NCI-H524 treated with DMSO at 0.1 percent for 48 hours (cell line): ENCODE measurements at regions not wholly inside any gene's neighbourhood (a gene's known extent, or its start where the extent isn't known, plus 50 kb on each side); places are given as distances from the start of the nearest gene placed in this dataset.
"Not testable (repeated sequence)": the region's sequence is repeated elsewhere in the genome, so short reads cannot be mapped to it uniquely, and the experiment has no call there.

Source experiments
- DNase-seq: peaks from one replicate; lab custom pipeline; 2025; lab: John Stamatoyannopoulos, UW

DNA sequence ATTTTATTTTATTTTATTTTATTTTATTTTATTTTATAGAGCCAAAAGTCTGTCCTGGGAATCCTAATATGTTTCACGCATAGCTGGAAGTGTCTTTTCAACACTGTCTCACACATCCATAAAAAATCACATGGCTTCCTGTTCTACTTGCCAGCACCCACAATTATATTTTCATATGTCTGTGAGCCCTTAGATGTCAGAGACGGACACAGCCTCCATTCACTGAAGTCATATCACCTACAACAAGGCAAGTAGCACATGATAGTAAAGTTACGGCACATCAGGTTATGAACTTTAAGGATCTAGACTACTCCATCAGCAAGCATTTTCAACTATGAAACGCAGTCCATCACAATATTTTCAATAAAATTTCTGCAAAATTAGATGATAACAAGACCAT, 168.4 kb downstream of the ZIC4 start:
- no peak for DNase-seq

DNA sequence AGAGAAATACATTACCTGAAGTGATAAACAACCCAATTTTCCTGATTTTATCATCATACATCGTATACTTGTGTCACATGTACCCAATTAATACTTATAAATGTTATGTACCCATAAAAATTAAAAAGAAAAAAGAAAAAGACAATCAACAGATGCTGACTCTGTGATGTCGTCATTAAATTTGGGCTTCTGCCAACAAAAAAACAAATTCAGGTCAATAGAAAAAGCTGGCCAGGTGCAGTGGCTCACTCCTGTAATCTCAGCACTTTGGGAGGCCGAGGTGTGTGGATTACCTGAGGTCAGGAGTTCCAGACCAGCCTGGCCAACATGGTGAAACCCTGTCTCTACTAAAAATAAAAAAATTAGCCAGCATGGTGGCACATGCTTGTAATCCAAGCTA, 174.4 kb downstream of the ZIC4 start:
- DNase-seq: not testable (repeated sequence)

DNA sequence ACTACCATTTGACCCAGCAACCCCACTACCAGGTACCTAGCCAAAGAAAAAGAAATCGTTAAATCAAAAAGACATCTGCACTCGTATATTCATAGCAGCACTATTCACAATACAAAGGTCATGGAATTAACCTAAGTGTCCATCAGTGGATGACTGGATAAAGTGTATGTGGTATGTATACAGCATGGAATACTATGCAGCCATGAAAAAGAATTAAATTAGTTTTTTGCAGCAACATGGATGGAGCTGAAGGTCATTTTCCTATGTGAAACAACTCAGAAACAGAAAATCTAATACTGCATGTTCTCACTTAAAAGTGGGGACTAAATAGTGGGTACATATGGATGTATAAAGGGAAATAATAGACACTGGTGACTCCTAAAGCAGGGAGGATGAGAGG, 175.2 kb downstream of the ZIC4 start:
- no peak for DNase-seq

DNA sequence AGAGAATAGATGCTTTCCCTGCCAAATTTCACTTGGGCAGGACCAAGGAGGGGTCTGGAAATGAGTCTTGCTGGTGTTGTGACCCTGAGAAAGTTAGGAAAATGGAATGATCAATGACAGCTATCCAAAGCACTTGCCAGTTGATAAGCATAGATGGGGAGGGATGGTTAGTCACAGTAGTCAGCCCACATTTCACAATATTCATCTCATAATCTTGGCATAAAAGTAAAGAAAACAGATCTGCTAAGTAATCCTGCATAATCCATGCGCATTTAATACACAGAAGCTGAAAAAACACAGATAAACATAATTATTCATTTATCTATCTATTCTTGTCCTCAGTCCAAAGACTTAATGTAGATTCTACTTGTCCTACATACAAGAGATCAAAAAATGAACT, 184.1 kb downstream of the ZIC4 start:
- no peak for DNase-seq

DNA sequence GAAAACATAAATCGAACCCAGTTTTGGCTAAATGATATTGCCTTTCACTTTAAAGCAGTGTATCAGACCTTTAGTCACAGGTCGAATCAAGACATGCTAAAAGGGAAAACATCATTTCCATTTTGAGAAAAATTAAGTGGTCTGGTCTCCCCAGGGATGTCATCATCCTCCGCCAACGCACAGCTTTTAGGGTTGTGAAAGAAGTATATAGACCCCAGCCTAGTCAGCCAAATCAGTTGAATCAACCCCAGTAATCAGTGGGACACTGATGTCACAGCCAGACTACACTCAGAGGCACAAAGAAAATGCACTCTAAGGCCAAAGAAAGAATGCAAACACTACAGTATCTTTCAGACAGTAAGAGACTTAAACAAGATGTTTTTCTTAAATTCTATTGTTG, 187.4 kb downstream of the ZIC4 start:
- no peak for DNase-seq

DNA sequence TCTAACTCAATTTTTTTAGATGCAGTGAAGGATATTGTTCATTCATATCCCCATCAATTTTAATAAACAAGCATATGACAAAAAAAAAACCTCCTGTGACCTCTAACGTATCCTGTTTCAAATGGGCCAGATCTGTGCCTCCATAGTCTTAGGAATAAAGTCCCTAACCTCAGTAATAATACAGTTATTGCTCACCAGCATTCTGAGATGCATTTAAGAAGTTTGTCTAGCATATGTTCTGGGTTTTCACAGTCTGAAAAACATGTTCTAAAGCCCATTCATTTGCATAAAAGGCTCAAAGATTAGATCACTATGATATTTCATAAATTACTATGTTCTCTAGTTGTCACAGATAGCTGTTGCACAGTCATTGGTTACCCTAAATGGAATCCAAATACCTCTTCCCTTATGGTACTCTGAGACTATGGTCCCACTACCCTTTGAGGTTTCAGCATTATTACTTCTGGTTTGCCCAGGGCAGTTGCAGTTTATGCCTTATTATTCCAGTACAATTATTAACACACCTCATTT, 190.1 kb downstream of the ZIC4 start:
- DNase-seq: no peak

DNA sequence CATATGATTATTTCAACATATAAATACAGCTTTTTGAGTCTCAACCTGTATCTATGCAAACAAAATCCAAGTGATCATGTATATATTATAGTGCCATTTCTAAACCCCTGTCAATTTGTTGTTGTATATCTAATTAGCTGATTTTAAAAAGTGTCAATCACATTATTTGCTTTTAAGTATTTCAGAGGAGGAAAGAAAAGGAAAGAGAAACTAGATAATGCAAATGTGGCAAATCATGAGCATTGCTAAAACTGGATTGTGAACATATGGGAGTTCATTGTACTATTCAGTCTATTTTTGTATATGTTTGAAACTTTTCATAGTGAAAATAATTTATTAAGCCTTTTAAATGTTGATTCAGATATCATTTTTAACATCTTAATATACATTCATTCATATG, 190.7 kb downstream of the ZIC4 start:
- no peak for DNase-seq

DNA sequence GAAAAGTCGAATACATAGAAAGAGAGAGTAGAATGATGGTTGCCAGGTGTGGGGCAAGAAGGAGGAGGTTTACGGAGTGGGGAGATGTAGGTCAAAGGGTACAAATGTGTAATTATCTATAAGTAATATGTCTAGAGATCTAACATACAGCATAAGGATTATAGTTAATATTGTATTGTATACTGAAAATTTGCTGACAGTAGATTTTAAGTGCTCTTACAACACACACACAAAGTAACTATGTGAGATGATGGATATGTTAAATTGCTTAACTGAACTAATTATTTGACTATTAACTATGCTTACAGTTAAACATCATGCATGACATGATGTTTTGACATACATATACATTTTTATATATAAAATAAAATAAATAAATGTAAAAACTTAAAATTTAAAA, 192.7 kb downstream of the ZIC4 start:
- DNase-seq: no peak

DNA sequence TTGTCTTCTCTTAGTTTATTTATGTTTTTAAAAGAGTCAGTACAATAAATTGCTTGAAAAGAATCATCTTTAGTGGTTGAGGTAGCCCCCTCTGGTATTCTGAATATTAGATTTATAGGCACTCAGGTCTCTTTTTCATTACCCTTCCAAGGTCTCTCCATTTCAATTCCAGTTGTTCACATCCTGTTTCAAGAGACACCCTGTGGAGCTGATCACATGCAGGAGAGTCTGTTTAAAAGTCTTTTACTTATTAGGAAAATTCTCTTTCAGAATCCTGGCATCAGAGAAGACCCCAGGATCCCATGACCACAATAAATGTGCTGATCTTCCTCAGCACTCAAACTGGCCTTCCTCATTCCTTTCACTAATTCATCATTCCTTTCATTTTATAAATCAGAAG, 195.7 kb downstream of the ZIC4 start:
- DNase-seq: no peak

DNA sequence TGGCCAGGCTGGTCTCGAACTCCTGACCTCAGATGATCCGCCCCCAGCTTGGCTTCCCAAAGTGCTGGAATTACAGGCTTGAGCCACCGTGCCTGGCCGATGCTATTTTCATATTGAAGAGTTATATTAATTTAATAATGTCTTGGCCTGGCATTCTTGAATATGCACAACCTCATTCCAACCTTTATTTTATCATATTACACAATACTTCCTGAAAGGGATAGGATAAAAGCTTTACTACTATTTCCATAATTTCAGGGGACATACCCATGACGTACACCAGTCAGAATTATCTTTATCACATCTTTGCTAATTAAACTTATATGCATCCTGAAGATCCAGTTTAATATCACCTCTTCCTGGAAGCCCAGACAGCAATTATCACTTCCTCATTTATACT, 205.3 kb downstream of the ZIC4 start:
- DNase-seq: no peak

DNA sequence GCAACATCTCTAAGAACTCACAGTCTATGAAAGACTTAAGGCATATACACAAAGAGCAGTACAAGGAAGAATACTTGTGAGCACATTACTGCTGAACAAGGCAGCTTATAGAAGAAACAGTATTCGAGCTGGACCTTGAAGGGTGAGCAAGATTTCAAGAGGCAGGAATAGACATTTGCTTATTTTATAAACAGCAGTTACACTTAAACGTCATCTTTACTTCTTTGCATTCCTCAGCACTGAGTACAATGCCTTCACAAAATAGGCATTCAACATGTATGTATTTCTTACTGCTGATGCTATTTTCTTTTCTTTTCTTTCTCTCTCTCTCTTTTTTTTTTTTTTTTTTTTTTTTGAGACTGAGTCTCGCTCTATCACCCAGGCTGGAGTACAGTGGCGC, 205.8 kb downstream of the ZIC4 start:
- no peak for DNase-seq

DNA sequence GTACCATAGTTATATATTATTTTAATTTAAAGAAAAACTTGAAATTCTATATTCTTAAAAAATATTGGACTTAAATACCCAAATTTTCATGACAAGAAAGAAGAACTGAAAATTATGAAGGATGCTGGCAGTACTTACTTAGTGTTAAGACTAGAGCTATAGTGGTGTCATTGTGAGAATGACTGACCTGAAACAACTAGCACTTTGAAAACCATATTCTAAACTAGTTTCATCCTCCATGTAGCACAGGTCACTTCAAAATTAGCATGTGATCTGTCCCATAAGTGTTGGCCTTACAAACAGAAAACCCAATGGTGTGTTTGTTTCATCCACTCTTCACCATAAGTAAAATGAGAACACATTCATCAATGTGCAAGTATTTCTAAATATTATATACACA, 208.6 kb downstream of the ZIC4 start:
- DNase-seq: no peak

DNA sequence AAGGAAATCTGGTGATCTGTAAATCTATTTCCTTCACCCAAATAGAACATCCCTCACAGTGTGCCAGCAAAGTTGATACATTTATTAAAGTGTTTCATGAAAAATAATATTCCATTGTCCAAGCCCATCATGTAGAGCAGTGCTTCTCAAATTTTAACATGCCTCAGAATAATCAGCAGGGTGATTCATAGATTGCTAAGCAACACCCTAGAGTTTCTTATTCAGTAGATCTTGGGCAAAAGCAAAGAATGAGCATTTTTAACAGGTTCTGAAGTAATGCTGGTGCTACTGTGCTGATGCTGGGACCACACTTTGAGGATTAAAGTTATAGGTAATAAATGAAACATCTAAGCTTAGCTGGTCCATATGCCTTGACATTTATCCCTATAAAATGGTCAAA, 210.5 kb downstream of the ZIC4 start:
- DNase-seq: no peak

DNA sequence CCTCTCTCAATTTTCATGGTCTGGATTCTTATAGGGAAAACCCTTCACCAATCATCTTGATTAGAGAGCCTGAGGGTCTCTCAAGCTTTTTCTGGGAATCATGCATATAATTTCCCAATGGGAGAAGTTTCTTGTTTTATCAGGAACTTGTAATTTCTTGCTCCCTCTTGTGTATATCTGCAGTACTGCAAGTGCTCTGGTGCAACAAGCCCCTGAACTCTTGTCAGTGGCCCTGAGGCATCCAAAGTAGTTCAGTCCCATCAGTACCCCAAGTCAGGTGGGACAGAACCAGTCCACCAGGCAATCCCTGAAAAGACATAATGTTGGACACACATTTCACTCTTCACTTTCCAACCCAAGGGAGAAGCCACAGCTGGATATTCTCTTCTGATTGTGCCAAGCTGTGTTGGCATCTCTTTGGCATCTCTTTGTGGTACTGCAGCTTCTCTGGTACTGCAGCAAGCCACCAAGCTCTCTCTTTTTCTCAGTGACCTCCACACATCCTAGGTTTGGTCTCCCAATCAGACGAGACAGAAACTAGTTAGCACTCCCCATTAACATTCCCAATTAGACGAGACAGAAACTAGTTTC, 214.5 kb downstream of the ZIC4 start:
- peak; percentile 37 for DNase-seq

DNA sequence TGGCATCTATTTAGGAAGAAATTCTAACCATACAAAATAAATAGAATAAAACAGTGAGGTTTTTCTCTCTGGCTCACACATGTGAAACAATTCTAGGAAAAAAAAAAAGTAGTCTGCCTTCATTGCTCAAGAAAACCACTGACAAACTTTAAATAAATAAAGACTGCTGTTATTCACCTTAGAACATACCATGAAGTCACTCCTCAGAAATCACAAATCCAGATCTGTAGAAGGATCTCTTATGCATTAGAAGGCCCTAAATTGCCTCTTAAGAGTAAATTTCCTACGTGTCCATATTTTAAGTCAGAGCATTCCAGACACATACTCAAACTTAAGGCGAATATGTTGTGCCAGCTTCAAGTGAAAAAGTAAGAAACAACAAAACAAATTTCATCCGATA, 217.3 kb downstream of the ZIC4 start:
- no peak for DNase-seq

DNA sequence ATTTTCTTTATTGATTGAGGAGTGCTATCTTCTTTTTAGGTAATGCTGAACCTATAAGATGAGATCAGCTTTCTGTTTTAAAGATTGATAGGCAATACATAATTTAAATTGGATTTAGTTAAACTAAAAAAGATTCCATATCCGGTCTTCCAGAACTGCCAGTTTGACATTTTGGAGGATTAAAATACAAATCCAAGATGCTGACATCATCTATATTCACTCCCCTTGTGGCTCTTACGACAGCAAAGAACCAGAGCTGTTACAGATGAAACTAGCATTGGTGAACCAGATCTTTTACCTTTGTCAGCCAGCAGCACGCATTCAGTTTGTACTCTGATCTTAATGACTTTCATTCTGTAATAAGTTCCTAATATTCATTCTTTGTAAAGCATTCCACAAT, 218.7 kb downstream of the ZIC4 start:
- DNase-seq: no peak

DNA sequence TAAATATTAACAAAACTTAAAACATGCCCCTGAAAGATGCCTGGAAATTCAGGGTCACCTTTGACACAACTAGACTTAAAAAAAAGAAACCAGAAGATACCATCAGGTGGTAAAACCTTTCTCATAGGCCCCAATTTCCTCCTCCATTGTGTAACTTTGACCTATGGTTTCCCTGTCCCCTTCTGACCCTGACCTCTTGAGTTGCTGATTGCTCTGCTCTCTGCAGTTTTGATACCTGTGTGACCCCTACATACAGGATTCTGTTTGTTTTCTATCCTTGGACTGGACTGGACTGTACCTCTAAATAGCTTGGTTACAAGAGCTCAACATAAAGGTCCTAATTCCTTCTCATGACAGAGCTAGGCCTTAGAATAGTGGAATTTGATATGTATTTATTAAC, 220.6 kb downstream of the ZIC4 start:
- DNase-seq: no peak

DNA sequence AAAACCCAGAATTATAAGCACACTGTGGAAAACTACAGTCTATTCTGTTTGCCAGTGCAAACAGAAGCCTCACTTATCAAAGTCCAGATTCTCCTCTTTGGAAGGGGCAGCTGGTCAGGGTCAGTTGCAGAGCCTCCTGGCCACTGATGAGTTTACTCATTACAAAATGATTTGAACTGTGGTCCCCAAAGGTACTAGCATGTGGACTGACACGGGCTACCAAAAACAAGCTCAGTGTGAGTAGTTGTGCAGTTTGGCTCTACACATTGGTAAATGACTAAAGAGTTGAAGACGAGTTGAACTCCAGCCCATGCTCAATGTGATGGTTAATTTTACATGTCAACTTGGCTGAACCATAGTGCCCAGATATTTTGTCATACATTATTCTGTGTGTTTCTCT, 221.5 kb downstream of the ZIC4 start:
- no peak for DNase-seq

DNA sequence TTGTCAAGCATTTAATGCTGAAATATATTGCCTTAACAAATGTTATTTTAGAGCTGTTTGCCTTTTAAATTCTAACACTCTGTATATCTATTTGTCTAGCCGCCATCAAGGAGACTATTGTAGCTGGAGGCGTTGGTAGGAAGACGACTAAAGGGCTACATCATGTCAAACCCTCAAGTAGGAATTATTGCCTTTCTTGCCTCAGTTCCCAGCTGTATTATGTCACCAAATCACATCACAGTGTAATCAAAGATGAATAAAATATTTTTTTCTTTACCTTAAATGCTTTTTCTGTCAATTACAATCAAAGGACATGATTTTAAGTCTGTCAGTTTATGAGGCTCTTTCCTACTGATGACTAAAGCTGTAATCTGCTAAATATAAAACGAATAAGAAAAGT, 233.1 kb downstream of the ZIC4 start:
- no peak for DNase-seq

DNA sequence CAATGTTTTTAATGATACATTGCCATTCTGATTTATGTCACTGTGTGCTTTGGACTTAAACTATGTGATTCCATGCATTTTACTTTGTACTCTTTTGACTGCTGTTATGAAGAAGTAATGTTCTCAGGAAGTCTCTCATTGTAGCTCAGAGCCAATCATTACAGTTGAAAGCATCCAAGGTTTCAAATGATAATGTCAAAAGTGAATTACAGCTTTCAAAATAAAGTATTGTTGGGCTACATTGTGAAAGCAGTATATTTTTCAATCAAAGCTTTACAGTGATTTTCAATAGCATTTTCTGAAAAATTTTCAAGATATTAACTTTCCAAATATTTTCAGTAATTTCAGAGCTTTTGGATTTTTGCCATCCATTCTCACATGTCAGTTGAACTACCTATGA, 243.6 kb downstream of the ZIC4 start:
- DNase-seq: no peak

DNA sequence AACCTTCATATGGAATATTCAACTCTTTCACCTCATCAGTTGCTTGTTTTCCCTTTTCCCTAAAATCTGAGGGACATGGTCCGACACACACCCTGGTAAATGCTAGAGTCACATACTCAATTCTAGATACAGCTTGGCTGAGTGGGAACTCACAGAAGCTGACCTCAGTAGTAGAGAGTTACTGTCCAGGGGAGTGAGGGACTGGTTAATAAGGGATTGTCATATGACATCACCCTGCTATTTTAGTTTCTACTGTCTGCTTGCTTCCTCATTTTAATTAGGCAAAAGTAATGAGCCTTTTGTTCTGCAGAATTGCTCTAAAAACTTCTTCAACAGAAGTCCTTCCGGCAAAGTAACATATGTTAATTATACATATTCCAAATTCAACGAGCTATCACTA, 244.5 kb downstream of the ZIC4 start:
- DNase-seq: no peak

DNA sequence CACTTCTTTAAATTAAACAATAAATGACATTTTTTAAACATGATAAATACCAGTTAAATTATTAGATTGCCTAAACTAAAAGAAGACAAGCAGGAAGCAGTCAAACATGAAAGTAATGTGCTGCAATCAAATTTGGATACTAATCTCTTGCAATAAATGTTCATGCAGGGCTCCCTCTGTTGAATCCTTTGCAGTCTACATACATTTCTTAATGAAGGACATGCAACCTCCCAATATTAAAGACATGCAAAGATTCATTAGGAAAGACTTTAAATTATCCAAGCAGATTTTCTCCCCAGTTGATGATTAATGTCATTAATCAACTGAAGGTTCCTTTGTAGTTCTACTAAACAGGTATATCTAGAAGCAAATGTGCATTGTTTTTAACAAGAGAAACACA, 245.4 kb downstream of the ZIC4 start:
- DNase-seq: no peak

DNA sequence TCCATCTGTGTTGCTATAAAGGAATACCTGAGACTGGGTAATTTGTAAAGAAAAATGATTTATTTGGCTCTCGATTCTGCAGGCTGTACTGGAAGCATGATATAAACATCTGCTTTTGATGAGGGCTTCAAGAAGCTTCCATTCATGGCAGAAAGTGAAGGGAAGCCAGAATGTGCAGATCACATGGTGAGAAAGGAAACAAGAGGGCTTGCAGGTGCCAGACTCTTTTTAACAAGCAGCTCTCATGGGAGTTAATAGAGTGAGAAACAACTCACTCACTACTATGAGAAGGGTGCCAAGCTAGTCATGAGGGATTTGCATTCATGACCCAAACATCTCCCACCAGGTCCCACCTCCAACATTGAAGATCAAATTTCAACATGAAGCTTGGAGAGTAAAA, 247.2 kb downstream of the ZIC4 start:
- no peak for DNase-seq

DNA sequence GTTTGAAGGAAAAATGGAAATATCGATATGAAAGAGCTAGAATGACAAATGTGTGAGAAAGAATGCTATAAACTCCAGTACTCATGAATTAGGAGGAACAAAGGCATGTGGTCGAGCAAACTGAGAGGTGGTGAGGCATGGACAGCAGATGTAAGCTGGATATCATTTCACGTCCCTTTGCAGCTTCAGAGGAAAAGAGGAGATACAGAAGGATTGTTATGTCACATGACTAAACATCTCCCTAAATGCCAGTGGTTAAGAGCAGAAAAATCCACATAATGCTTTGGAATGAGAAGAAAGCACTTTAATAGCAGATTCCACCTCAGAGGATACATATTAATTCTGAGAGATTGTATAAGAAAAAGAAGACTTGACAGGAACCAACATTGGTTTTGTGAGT, 248.7 kb downstream of the ZIC4 start:
- no peak for DNase-seq

DNA sequence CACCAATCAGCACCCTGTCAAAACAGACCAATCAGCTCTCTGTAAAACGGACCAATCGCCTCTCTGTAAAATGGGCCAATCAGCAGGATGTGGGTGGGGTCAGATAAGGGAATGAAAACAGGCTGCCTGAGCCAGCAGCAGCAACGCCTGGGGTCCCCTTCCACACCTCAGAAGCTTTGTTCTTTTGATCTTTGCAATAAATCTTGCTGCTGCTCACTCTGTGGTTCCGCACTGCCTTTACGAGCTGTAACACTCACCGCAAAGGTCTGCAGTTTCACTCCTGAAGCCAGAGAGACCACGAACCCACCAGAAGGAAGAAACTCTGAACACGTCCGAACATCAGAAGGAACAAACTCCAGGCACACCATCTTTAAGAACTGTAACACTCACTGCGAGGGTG, 251.4 kb downstream of the ZIC4 start:
- DNase-seq: not testable (repeated sequence)
